Stimulated activated naive CD8-positive, alpha-beta T cell treated with anti-CD3 and anti-CD28 coated beads, Interleukin-15, amount 100 ng/mL, for 72 hours (primary cell): ENCODE measurements at regions not wholly inside any gene's neighbourhood (a gene's known extent, or its start where the extent isn't known, plus 50 kb on each side); places are given as distances from the start of the nearest gene placed in this dataset.
A peak's percentile ranks its signal among the peaks of the same experiment; 100 is the strongest.

Experiments
- ATAC-seq: fragments of 150-1000 bp; cut with Tn5 transposase; 2 replicates; pipeline ENCODE4 v1.10.0; 2021; ENCODE audit warnings: mild to moderate bottlenecking, moderate library complexity
- DNase-seq, 2 donors: peaks; one replicate each; pipeline ENCODE4 v3.0.0; 2021 to 2022
- H3K27ac Mint-ChIP-seq, 2 donors: one replicate each; pipeline ENCODE4 v1.8.0; 2022; ENCODE audit warnings: mild to moderate bottlenecking in 2 of 2, mixed read lengths in 2 of 2, moderate library complexity in 2 of 2
- H3K27me3 Mint-ChIP-seq: one replicate; pipeline ENCODE4 v1.8.0; 2022; ENCODE audit warnings: mixed read lengths
- H3K4me1 Mint-ChIP-seq: one replicate; pipeline ENCODE4 v1.8.0; 2022; ENCODE audit warnings: mild to moderate bottlenecking, mixed read lengths
- H3K4me3 Mint-ChIP-seq, 2 donors: one replicate each; pipeline ENCODE4 v1.8.0; 2022; ENCODE audit warnings: mild to moderate bottlenecking in 2 of 2, mixed read lengths in 2 of 2, moderate library complexity in 1 of 2
- H3K9me3 Mint-ChIP-seq, 2 donors: one replicate each; pipeline ENCODE4 v1.8.0; 2022; ENCODE audit warnings: mixed read lengths in 2 of 2

GRCh38 chrX:8971116-8971515 lies 62.8 kb downstream of the FAM9B start:
- Mint-ChIP-seq H3K4me1 (no peaks in the 10 kb centered on the region), H3K27me3 (no peaks in the 10 kb centered on the region), H3K4me3 (no peak overlapping the region), H3K27ac (no peak overlapping the region), H3K9me3 (no peaks in the 10 kb centered on the region)
- ATAC-seq (peak; percentile 63), DNase-seq (no peak)

- no peak for ATAC-seq
- Mint-ChIP-seq H3K9me3 (no peaks in the 10 kb centered on the region), H3K4me3 (no peak overlapping the region), H3K27ac (no peak overlapping the region), H3K27me3 (no peaks in the 10 kb centered on the region), H3K4me1 (no peaks in the 10 kb centered on the region)
- DNase-seq = no peak
These were observed 64.5 kb downstream of the FAM9B start for GRCh38 chrX:8969378-8969777.

- no peak overlapping the region for H3K4me3 Mint-ChIP-seq
- no peaks in the 10 kb centered on the region for H3K4me1 Mint-ChIP-seq
- no peaks in the 10 kb centered on the region for H3K9me3 Mint-ChIP-seq
- no peaks in the 10 kb centered on the region for H3K27me3 Mint-ChIP-seq
- no peak overlapping the region for H3K27ac Mint-ChIP-seq
- ATAC-seq = no peak
- DNase-seq = no peak
These were observed 66.5 kb downstream of the FAM9B start for GRCh38 chrX:8967461-8967860.

GRCh38 chrX:8960957-8961468 lies 72.9 kb downstream of the FAM9B start:
- DNase-seq (no peak), ATAC-seq (no peak)
- H3K9me3 Mint-ChIP-seq = no peaks in the 10 kb centered on the region
- H3K4me1 Mint-ChIP-seq = no peaks in the 10 kb centered on the region
- H3K27me3 Mint-ChIP-seq = peaks cover 20% of the 10 kb centered on the region
- no peak overlapping the region for H3K4me3 Mint-ChIP-seq
- no peak overlapping the region for H3K27ac Mint-ChIP-seq

GRCh38 chrX:8955511-8955910 lies 78.4 kb downstream of the FAM9B start:
- no peaks in the 10 kb centered on the region for H3K9me3 Mint-ChIP-seq
- no peaks in the 10 kb centered on the region for H3K4me1 Mint-ChIP-seq
- DNase-seq (no peak), ATAC-seq (no peak)
- H3K4me3 Mint-ChIP-seq = no peak overlapping the region
- H3K27ac Mint-ChIP-seq = peak overlapping the region in 1 of 2 donors; percentile 40
- H3K27me3 Mint-ChIP-seq = peaks cover 22% of the 10 kb centered on the region

GRCh38 chrX:8946563-8946962 lies 87.4 kb downstream of the FAM9B start:
- Mint-ChIP-seq H3K4me3 (no peak overlapping the region), H3K27ac (no peak overlapping the region), H3K9me3 (no peaks in the 10 kb centered on the region), H3K4me1 (no peaks in the 10 kb centered on the region), H3K27me3 (peaks cover 7% of the 10 kb centered on the region)
- DNase-seq (no peak), ATAC-seq (no peak)

- Mint-ChIP-seq H3K27me3 (peaks cover 13% of the 10 kb centered on the region), H3K4me1 (no peaks in the 10 kb centered on the region), H3K27ac (no peak overlapping the region), H3K4me3 (no peak overlapping the region), H3K9me3 (peaks cover 8 to 17% of the 10 kb centered on the region in 2 donors)
- ATAC-seq (no peak), DNase-seq (no peak)
These were observed 94.6 kb downstream of the FAM9B start for GRCh38 chrX:8939322-8939721.

- ATAC-seq (no peak), DNase-seq (no peak)
- H3K27ac Mint-ChIP-seq = no peak overlapping the region
- no peaks in the 10 kb centered on the region for H3K27me3 Mint-ChIP-seq
- H3K9me3 Mint-ChIP-seq = no peaks in the 10 kb centered on the region
- H3K4me3 Mint-ChIP-seq = no peak overlapping the region
- H3K4me1 Mint-ChIP-seq = no peaks in the 10 kb centered on the region
These were observed 106.2 kb downstream of the FAM9B start for GRCh38 chrX:8927701-8928100.

- H3K27ac Mint-ChIP-seq = no peak overlapping the region
These were observed 106.8 kb downstream of the FAM9B start for GRCh38 chrX:8927066-8927635.

GRCh38 chrX:8921615-8922014 lies 112.3 kb downstream of the FAM9B start:
- H3K9me3 Mint-ChIP-seq = no peaks in the 10 kb centered on the region
- DNase-seq (no peak), ATAC-seq (no peak)
- H3K4me3 Mint-ChIP-seq = no peak overlapping the region
- no peak overlapping the region for H3K27ac Mint-ChIP-seq
- no peaks in the 10 kb centered on the region for H3K4me1 Mint-ChIP-seq
- no peaks in the 10 kb centered on the region for H3K27me3 Mint-ChIP-seq

More at GRCh38 chrX:8927066-8927635, 106.8 kb downstream of the FAM9B start:
- ATAC-seq = no peak
- Mint-ChIP-seq H3K4me1 (no peaks in the 10 kb centered on the region), H3K9me3 (no peaks in the 10 kb centered on the region), H3K27me3 (no peaks in the 10 kb centered on the region), H3K4me3 (no peak overlapping the region)
- no peak for DNase-seq

GRCh38 chrX:8919801-8920200 lies 114.1 kb downstream of the FAM9B start:
- no peaks in the 10 kb centered on the region for H3K9me3 Mint-ChIP-seq
- ATAC-seq = no peak

GRCh38 chrX:8916697-8917096 lies 115.5 kb upstream of the FAM9A start:
- ATAC-seq = no peak
- no peak for DNase-seq
- Mint-ChIP-seq H3K4me3 (no peak overlapping the region), H3K27ac (no peak overlapping the region), H3K9me3 (no peaks in the 10 kb centered on the region), H3K4me1 (no peaks in the 10 kb centered on the region), H3K27me3 (no peaks in the 10 kb centered on the region)

More at GRCh38 chrX:8919801-8920200, 114.1 kb downstream of the FAM9B start:
- no peak overlapping the region for H3K4me3 Mint-ChIP-seq
- H3K27me3 Mint-ChIP-seq = no peaks in the 10 kb centered on the region
- H3K4me1 Mint-ChIP-seq = no peaks in the 10 kb centered on the region
- DNase-seq = no peak
- H3K27ac Mint-ChIP-seq = no peak overlapping the region

- H3K27me3 Mint-ChIP-seq = no peaks in the 10 kb centered on the region
- H3K4me1 Mint-ChIP-seq = no peaks in the 10 kb centered on the region
- no peak overlapping the region for H3K27ac Mint-ChIP-seq
- no peaks in the 10 kb centered on the region for H3K9me3 Mint-ChIP-seq
- ATAC-seq (no peak), DNase-seq (no peak)
- no peak overlapping the region for H3K4me3 Mint-ChIP-seq
These were observed 113.5 kb upstream of the FAM9A start for GRCh38 chrX:8914681-8915080.

GRCh38 chrX:8913655-8914409 lies 112.6 kb upstream of the FAM9A start:
- Mint-ChIP-seq H3K9me3 (no peaks in the 10 kb centered on the region), H3K27me3 (no peaks in the 10 kb centered on the region), H3K27ac (no peak overlapping the region), H3K4me1 (no peaks in the 10 kb centered on the region), H3K4me3 (no peak overlapping the region)
- ATAC-seq (no peak), DNase-seq (no peak)

GRCh38 chrX:8907688-8908087 lies 106.5 kb upstream of the FAM9A start:
- Mint-ChIP-seq H3K27ac (no peak overlapping the region), H3K27me3 (no peaks in the 10 kb centered on the region), H3K9me3 (no peaks in the 10 kb centered on the region), H3K4me3 (no peak overlapping the region), H3K4me1 (no peaks in the 10 kb centered on the region)
- ATAC-seq = no peak
- no peak for DNase-seq

- Mint-ChIP-seq H3K27ac (no peak overlapping the region), H3K4me3 (no peak overlapping the region), H3K4me1 (no peaks in the 10 kb centered on the region), H3K9me3 (no peaks in the 10 kb centered on the region), H3K27me3 (no peaks in the 10 kb centered on the region)
- ATAC-seq = no peak
- DNase-seq = no peak
These were observed 105.2 kb upstream of the FAM9A start for GRCh38 chrX:8906299-8906938.
